Neural progenitor cell (in vitro differentiated cells): ENCODE measurements at regions not wholly inside any gene's neighbourhood (a gene's known extent, or its start where the extent isn't known, plus 50 kb on each side); places are given as distances from the start of the nearest gene placed in this dataset.

Experiments used
- DNase-seq: peaks from one replicate; pipeline ENCODE4 v3.0.0-alpha.2; 2016; ENCODE audit warnings: low spot score
- H2AFZ ChIP-seq: fragments of 200-600 bp; sonication (generic); replicated peaks from 2 replicates; pipeline ENCODE4 v1.6.1; 2016; ENCODE audit warnings: antibody characterized with exemption
- H3F3A ChIP-seq: fragments of 200-600 bp; sonication (generic); 2 replicates; pipeline ENCODE4 v1.6.1; 2016; ENCODE audit warnings: antibody characterized with exemption, low read depth
- H3K27ac ChIP-seq: fragments of 200-600 bp; sonication (generic); 2 replicates; pipeline ENCODE4 v1.5.1; 2016; ENCODE audit warnings: mild to moderate bottlenecking
- H3K27me3 ChIP-seq: fragments of 200-600 bp; sonication (generic); 2 replicates; pipeline ENCODE4 v1.6.1; 2016; ENCODE audit warnings: mild to moderate bottlenecking, moderate library complexity
- H3K36me3 ChIP-seq: fragments of 200-600 bp; sonication (generic); 2 replicates; pipeline ENCODE4 v1.5.1; 2016
- H3K4me1 ChIP-seq: fragments of 200-600 bp; sonication (generic); 2 replicates; pipeline ENCODE4 v1.6.1; 2016; ENCODE audit warnings: mixed run types
- H3K4me2 ChIP-seq: fragments of 200-600 bp; sonication (generic); 2 replicates; pipeline ENCODE4 v1.6.1; 2016
- H3K4me3 ChIP-seq: fragments of 200-600 bp; sonication (generic); 2 replicates; pipeline ENCODE4 v1.5.1; 2016
- H3K79me2 ChIP-seq: fragments of 200-600 bp; sonication (generic); 2 replicates; pipeline ENCODE4 v1.6.1; 2016; ENCODE audit warnings: low read depth
- H3K9ac ChIP-seq: fragments of 200-600 bp; sonication (generic); 2 replicates; pipeline ENCODE4 v1.6.1; 2016
- H3K9me3 ChIP-seq: fragments of 200-600 bp; sonication (generic); 2 replicates; pipeline ENCODE4 v1.5.1; 2016; ENCODE audit warnings: low read depth
- H4K20me1 ChIP-seq: fragments of 200-600 bp; sonication (generic); 2 replicates; pipeline ENCODE4 v1.6.1; 2016; ENCODE audit warnings: low read depth
- H3K27ac Mint-ChIP-seq: 3 replicates; pipeline ENCODE4 v1.8.0; 2021; ENCODE audit warnings: mixed read lengths
- H3K27me3 Mint-ChIP-seq: 2 replicates; pipeline ENCODE4 v1.8.0; 2022; ENCODE audit warnings: low read depth, mild to moderate bottlenecking, inconsistent platforms, moderate library complexity, mixed read lengths; ENCODE audit not compliant: insufficient read depth
- H3K36me3 Mint-ChIP-seq: 3 replicates; pipeline ENCODE4 v1.8.0; 2021; ENCODE audit warnings: mixed read lengths
- H3K4me1 Mint-ChIP-seq: 3 replicates; pipeline ENCODE4 v1.8.0; 2021; ENCODE audit warnings: mixed read lengths
- H3K4me3 Mint-ChIP-seq: 3 replicates; pipeline ENCODE4 v1.8.0; 2021; ENCODE audit warnings: mild to moderate bottlenecking, moderate library complexity, mixed read lengths
- H3K9me3 Mint-ChIP-seq: 3 replicates; pipeline ENCODE4 v1.8.0; 2020; ENCODE audit warnings: mixed read lengths
- EZH2 ChIP-seq: fragments of 200-600 bp; sonication (generic); IDR thresholded peaks from 2 replicates; pipeline ENCODE4 v1.6.1; 2017; ENCODE audit warnings: antibody characterized with exemption, mild to moderate bottlenecking, moderate library complexity
- EZH2phosphoT487 ChIP-seq: fragments of 200-600 bp; sonication (generic); IDR thresholded peaks from 2 replicates; pipeline ENCODE4 v1.6.1; 2017; ENCODE audit warnings: antibody characterized with exemption
- TF ChIP-seq, protein P1 (sequence below): fragments of 200-600 bp; sonication (generic); IDR thresholded peaks from 2 replicates; pipeline ENCODE4 v1.5.1; 2017; ENCODE audit warnings: antibody characterized with exemption, mild to moderate bottlenecking

DNA sequence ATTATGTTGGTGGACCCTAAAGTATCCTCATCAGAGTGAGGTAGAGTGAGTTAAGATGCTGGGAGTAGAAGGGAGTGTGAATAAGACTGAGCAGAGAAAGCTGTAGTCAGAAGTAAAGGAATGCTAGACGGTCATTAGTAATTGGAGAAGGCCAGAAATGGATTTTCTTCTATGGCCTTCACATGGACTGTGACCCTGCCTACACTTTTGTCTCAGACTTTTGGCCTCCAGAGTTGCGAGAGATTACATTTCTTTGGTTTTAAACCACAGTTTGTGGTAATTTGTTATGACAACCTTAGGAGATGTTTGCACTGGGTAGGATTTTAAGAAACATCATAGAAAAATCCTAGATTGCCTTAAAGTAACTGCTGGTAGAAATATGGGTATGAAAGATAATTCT, 1267.7 kb upstream of the TMEFF2 start:
- Histone ChIP-seq H2AFZ (no peak overlapping the region), H3K4me1 (no peaks in the 10 kb centered on the region), H3K27ac (no peak overlapping the region), H3F3A (no peaks in the 10 kb centered on the region), H3K27me3 (no peaks in the 10 kb centered on the region), H3K4me3 (no peak overlapping the region), H3K9me3 (no peaks in the 10 kb centered on the region), H3K36me3 (no peaks in the 10 kb centered on the region), H3K79me2 (no peaks in the 10 kb centered on the region), H4K20me1 (no peaks in the 10 kb centered on the region), H3K9ac (no peak overlapping the region), H3K4me2 (no peak overlapping the region)
- H3K27me3 Mint-ChIP-seq: no peaks in the 10 kb centered on the region
- no peak overlapping the region for H3K4me3 Mint-ChIP-seq
- TF ChIP-seq, protein P1, sequence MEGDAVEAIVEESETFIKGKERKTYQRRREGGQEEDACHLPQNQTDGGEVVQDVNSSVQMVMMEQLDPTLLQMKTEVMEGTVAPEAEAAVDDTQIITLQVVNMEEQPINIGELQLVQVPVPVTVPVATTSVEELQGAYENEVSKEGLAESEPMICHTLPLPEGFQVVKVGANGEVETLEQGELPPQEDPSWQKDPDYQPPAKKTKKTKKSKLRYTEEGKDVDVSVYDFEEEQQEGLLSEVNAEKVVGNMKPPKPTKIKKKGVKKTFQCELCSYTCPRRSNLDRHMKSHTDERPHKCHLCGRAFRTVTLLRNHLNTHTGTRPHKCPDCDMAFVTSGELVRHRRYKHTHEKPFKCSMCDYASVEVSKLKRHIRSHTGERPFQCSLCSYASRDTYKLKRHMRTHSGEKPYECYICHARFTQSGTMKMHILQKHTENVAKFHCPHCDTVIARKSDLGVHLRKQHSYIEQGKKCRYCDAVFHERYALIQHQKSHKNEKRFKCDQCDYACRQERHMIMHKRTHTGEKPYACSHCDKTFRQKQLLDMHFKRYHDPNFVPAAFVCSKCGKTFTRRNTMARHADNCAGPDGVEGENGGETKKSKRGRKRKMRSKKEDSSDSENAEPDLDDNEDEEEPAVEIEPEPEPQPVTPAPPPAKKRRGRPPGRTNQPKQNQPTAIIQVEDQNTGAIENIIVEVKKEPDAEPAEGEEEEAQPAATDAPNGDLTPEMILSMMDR: no peak
- TF ChIP-seq EZH2 (no peak), EZH2phosphoT487 (no peak)
- H3K9me3 Mint-ChIP-seq: peaks cover 2% of the 10 kb centered on the region
- H3K36me3 Mint-ChIP-seq: no peaks in the 10 kb centered on the region
- no peak overlapping the region for H3K27ac Mint-ChIP-seq
- H3K4me1 Mint-ChIP-seq: no peaks in the 10 kb centered on the region
- no peak for DNase-seq

DNA sequence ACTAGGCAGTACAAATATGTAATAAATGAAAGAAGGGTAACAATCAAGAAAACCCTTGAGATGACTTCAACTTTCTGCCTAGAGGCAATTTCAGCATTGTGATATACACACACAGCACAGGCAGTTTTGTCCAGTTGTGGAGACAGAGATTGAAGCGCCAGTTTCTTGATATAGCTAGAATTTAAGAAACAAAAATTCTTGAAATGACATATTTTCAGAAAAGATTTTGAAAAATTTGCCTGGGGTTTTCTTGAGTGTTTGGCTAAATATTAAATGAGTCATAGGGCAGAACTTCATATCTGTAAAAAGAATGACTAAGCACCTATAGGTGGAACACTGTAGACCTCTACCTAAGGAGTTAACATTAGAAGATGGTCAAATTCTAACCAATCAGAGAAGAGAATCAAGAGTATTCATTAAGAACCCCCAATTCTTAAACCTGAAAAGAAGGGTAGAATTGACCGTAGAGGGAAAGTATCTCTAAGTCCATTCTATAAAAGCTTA, 1266.8 kb upstream of the TMEFF2 start:
- Histone ChIP-seq H3K79me2 (no peaks in the 10 kb centered on the region), H3K36me3 (no peaks in the 10 kb centered on the region), H3K27me3 (no peaks in the 10 kb centered on the region), H3K4me2 (no peak overlapping the region), H3K9ac (no peak overlapping the region), H4K20me1 (no peaks in the 10 kb centered on the region), H3F3A (no peaks in the 10 kb centered on the region), H2AFZ (no peak overlapping the region), H3K27ac (no peak overlapping the region), H3K4me3 (no peak overlapping the region), H3K4me1 (no peaks in the 10 kb centered on the region), H3K9me3 (no peaks in the 10 kb centered on the region)
- no peaks in the 10 kb centered on the region for H3K4me1 Mint-ChIP-seq
- TF ChIP-seq EZH2phosphoT487 (no peak), EZH2 (no peak)
- TF ChIP-seq, protein P1: no peak
- H3K36me3 Mint-ChIP-seq: no peaks in the 10 kb centered on the region
- no peaks in the 10 kb centered on the region for H3K27me3 Mint-ChIP-seq
- no peak for DNase-seq
- peaks cover 2% of the 10 kb centered on the region for H3K9me3 Mint-ChIP-seq
- no peak overlapping the region for H3K4me3 Mint-ChIP-seq
- H3K27ac Mint-ChIP-seq: no peak overlapping the region

DNA sequence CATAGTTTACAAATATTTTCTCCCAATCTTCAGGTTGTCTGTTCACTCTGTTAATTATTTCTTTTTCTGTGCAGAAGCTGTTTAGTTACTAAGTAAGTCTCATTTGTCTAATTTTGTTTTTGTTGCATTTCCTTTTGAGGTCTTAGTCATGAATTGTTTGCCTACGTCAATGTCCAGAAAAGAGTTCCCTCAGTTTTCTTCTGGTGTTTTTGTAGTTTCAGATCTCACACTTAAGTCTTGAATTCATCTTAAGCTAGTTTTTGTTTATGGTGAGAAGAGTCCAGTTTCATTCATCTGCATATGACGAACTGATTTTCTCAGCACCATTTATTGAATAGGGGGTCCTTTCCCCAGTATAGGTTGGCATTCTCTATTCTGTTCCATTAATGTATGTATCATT, 1252.2 kb upstream of the TMEFF2 start:
- Mint-ChIP-seq H3K27ac (no peak overlapping the region), H3K36me3 (no peaks in the 10 kb centered on the region), H3K4me3 (no peak overlapping the region), H3K9me3 (no peaks in the 10 kb centered on the region), H3K27me3 (peaks cover 3% of the 10 kb centered on the region), H3K4me1 (no peaks in the 10 kb centered on the region)
- Histone ChIP-seq H3K36me3 (no peaks in the 10 kb centered on the region), H3F3A (no peaks in the 10 kb centered on the region), H3K4me3 (no peak overlapping the region), H3K9me3 (no peaks in the 10 kb centered on the region), H3K9ac (no peak overlapping the region), H3K4me1 (no peaks in the 10 kb centered on the region), H3K27ac (no peak overlapping the region), H3K79me2 (no peaks in the 10 kb centered on the region), H3K27me3 (no peaks in the 10 kb centered on the region), H3K4me2 (no peak overlapping the region), H4K20me1 (no peaks in the 10 kb centered on the region), H2AFZ (no peak overlapping the region)
- no peak for TF ChIP-seq EZH2
- TF ChIP-seq, protein P1: no peak
- TF ChIP-seq EZH2phosphoT487: no peak
- no peak for DNase-seq

DNA sequence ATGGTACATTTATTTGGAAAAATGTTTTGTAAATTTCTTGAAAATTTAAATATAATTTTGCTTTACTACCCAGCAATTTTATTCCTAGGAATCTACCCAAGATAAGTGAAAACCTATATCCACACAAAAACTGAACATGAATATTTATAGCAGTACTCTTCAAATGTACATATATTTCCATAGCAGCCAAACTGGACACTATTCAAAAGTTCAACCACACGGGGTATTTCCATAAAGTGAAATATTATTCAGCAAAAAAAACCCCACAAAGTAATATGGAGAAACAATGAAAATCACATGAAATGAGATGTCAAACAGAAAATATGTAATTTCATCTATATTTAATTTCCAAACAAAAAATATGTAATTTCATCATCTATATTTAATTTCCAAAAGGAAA, 1247.6 kb upstream of the TMEFF2 start:
- Histone ChIP-seq H3F3A (no peaks in the 10 kb centered on the region), H3K36me3 (no peaks in the 10 kb centered on the region), H4K20me1 (no peaks in the 10 kb centered on the region), H3K9me3 (no peaks in the 10 kb centered on the region), H3K9ac (no peak overlapping the region), H3K4me3 (no peak overlapping the region), H3K27me3 (no peaks in the 10 kb centered on the region), H3K4me1 (no peaks in the 10 kb centered on the region), H3K27ac (no peak overlapping the region), H2AFZ (no peak overlapping the region), H3K4me2 (no peak overlapping the region), H3K79me2 (no peaks in the 10 kb centered on the region)
- Mint-ChIP-seq H3K9me3 (no peaks in the 10 kb centered on the region), H3K27ac (no peak overlapping the region), H3K4me3 (no peak overlapping the region), H3K27me3 (peaks cover 2% of the 10 kb centered on the region), H3K4me1 (no peaks in the 10 kb centered on the region), H3K36me3 (no peaks in the 10 kb centered on the region)
- TF ChIP-seq, protein P1: no peak
- TF ChIP-seq EZH2 (no peak), EZH2phosphoT487 (no peak)
- DNase-seq: no peak
